HG02973 (cell line): ENCODE measurements at regions not wholly inside any gene's neighbourhood (a gene's known extent, or its start where the extent isn't known, plus 50 kb on each side); places are given as distances from the start of the nearest gene placed in this dataset.
"Not testable (repeated sequence)": the region's sequence is repeated elsewhere in the genome, so short reads cannot be mapped to it uniquely, and the experiment has no call there.

Source experiments
- ATAC-seq: cut with Tn5 transposase; IDR thresholded peaks from one replicate; pipeline ENCODE4 v1.9.1; 2021; ENCODE audit warnings: moderate library complexity; ENCODE audit not compliant: unreplicated experiment

DNA sequence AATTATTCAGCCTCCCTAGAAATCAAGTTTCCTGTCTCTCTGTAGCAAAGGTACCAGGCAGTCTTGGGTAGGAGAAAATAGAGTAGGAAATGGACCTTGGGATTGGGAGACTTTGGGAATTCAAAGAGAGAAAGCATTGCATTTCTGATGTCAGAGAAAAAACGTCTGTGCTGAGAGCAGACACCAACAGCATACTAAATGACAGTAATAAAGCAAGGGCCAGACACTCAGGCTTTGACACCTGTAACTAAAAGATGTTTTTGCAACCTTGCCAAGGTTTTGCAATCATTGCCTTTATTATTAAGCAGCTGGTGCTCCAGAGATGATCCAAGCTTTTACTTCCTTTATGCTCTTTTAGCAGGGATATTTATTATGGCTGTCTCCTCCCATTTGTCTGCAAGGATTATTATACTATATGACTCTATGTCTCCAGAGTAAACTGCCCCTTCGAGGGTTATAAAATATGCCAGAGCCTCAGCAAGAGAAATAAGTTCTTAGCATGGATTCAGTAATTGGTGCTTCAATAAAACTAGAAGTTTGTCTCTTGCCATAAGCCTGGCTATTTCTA, 85.2 kb upstream of the GRAMD1B start:
- no peak for ATAC-seq

- ATAC-seq = not testable (repeated sequence)
Observed at GRCh38 chr11:123344188-123344587, 85.9 kb upstream of the GRAMD1B start.

- ATAC-seq = no peak
Observed at GRCh38 chr11:123338997-123339752, 90.9 kb upstream of the GRAMD1B start.

- no peak for ATAC-seq
Observed at GRCh38 chr11:123338266-123338800, 91.7 kb upstream of the GRAMD1B start.

GRCh38 chr11:123334925-123335324, 95.1 kb upstream of the GRAMD1B start:
- no peak for ATAC-seq

DNA sequence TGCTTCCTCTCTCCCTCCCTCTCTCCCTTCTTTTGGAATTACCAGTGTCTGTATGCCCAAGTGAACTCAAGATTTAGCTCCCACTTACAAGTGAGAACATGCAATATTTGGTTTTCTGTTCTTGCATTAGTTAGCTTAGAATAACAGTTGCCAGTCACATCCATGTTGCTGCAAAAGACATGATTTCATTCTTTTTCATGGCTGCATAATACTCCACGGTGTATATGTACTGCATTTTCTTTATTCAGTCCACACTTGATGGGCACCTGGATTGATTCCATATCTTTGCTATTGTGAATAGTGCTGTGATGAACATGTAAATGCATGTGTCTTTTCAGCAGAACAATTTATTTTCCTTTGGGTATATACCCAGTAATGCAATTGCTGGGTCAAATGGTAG, 97.5 kb upstream of the GRAMD1B start:
- ATAC-seq = not testable (repeated sequence)

DNA sequence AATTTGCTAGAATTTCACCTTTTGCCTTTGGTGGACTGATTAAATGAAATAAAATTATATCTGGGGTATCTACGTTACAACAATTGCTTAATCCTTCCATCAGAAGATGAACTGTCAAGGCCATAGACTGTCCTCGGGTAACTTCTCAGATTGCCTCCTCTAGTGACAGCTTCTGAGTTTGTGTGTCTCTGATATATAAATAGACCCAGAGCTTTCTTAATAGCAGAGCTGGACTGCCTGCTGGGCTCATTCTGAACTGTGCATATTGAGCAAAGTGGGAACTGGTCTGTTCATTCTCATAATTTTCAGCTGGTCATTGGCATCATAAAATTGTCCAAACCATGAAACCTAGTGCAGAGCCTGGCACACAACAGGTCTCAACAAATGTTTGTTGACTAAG, 99.1 kb upstream of the GRAMD1B start:
- no peak for ATAC-seq

GRCh38 chr11:123330471-123330870, 99.6 kb upstream of the GRAMD1B start:
- no peak for ATAC-seq

GRCh38 chr11:123330071-123330470, 100.0 kb upstream of the GRAMD1B start:
- no peak for ATAC-seq

- ATAC-seq = no peak
Observed at GRCh38 chr11:123328281-123328867, 101.7 kb upstream of the GRAMD1B start.

DNA sequence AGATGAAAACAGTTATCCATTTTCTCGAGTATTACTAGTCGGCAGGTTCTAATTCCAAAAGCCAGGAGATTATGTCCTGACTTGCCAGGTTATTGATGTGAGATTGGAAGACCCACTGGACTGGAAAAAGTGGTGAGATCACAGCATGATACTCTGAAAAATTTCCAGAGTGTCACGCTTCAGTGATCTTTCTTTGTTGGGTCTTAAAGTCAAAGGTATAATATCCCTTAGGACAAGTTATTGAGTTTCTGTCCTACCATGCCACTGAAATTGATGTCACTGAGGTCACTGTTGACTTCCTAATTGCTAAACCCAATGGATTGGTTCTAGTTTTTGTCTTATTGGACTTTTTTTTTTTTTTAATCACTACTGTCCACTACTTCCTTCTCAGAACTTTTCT, 104.5 kb upstream of the GRAMD1B start:
- no peak for ATAC-seq

DNA sequence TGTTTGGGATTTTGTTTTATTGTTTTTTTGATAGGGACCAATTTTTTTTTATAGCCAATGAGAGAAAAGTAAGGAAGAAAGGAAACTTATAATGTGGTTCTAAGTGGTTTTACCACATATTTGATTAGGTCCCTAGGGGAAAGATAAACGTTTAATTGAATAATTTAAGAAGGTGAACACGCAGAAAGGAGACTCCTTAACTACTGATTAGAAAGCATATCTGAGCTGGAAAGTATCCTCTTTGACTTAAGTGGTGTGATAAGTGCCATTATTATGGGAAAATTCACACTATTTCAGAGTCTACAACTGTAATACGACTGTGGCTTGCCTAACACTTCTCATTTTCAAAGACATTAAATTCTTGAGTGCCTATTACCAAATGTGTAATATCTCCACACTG, 106.5 kb upstream of the GRAMD1B start:
- ATAC-seq = no peak

DNA sequence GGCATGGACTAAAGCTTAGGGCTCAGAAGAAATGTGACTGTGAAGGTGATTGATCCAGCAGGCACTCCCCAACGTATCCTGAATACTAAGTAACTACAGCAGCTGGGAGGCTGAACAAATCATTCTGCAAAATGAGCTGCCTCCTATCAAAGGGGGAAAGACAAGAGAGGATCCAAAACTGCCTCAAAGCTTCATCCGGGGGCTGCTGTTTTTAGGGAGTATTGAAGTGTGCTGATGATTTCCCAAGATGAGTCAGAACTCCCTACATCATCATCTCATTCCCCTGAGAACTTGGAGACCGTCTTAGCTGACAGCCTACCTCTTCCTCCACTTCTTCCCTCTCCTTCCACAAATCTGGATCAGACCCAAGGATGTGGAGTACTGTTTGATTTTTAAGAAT, 108.4 kb upstream of the GRAMD1B start:
- no peak for ATAC-seq

- no peak for ATAC-seq
Observed at GRCh38 chr11:123318623-123319022, 111.4 kb upstream of the GRAMD1B start.

DNA sequence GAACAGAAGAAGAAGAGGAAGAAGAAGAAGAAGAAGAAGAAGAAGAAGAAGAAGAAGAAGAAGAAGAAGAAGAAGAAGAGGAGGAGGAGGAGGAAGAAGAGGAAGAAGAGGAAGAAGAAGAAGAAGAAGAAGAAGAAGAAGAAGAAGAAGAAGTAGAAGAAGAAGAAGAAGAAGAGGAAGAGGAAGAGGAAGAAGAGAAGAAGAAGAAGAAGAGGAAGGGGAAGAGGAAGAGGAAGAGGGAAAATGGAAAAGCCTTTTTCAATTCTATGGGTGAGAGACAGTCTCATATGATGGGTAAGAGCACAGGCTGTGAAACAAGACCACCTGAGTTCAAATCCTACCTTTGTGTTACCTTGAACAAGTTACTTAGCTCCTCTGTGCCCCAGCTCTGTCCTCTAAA, 111.9 kb upstream of the GRAMD1B start:
- not testable (repeated sequence) for ATAC-seq

DNA sequence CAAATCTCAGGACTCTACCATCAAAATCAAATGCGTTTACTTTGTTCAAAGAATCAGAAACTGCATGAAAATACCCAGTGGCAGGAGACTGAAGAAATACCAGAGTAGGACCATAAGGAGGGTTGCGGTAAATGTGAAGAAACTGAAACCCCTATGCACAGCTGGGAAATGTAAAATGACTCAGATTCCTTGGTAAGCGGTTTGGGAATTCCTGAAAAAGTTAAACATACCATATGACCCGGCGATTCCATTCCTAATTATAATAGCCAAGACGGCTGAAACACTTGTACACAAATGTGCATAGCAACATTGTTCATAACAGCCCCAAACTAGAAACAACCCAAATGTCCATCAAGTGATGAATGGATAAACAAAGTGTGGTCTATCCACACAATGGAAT, 114.1 kb upstream of the GRAMD1B start:
- ATAC-seq = no peak

GRCh38 chr11:123314972-123315371, 115.1 kb upstream of the GRAMD1B start:
- ATAC-seq = no peak

DNA sequence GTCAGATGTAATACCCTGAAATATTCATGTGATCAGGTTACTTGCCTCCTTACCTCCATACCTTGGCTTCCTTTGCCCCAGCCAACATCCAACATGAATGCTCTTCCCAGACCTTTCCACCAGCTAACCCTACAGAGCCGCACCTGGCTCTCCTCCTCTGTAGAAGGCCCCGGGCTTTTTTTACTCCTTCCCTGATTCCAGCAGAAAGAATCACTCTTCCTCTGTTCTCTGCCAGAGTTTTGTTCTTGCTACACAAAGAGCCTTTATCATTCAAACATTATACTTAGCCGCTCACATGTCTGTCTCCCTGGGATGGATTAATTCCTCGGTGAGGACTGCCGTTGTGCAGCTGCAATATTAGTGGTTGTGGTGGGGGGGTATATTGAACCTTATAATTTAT, 116.8 kb upstream of the GRAMD1B start:
- ATAC-seq = no peak

- no peak for ATAC-seq
Observed at GRCh38 chr11:123308077-123308476, 113.0 kb upstream of the CLMP start.

DNA sequence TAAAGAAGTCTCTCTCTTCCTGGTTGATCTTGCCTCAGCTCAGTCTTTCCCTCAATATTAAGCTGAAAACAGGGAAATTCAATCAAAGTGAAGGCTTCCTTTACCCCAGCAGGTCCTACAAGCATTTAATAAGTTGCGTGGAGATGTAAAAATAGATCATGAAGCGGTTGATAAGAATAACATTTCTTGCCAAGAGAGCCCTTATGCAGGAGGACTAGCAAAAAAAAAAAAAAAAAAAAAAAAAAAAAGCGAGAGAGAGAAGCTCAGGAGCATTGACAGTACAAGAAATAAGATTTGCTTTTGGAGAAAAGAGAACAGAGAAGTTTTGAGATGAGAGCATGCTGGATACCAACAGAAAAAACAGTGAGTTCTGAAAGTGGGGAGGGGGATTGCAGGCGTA, 112.2 kb upstream of the CLMP start:
- no peak for ATAC-seq

DNA sequence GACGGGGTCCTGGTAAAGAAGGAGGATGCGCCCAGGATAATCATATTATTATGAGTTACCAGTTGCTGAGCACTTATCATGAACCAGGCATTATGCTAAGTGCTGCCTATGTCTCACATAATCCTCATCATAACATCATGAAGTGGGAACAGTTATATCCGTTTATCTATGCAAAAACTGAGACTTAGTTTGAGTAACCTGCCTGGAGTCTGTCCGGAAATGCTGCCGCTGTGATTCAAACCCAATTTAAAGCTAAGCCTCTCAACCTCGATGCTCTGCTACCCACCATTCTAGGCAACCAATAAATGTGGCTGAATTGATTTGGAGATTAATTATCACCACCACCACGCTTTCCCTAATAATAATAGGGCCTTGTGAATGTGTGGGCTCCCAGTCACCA, 111.5 kb upstream of the CLMP start:
- no peak for ATAC-seq
